GM23338 (cell line): ENCODE measurements at regions not wholly inside any gene's neighbourhood (a gene's known extent, or its start where the extent isn't known, plus 50 kb on each side); places are given as distances from the start of the nearest gene placed in this dataset.

Source experiments
- ATAC-seq: fragments of 200-7000 bp; cut with Tn5 transposase; 3 replicates; pipeline ENCODE4 v1.9.1; 2020
- DNase-seq: peaks from one replicate; pipeline ENCODE4 v3.0.0-alpha.2; 2015; ENCODE audit warnings: low spot score
- H2AFZ ChIP-seq: fragments of 200-600 bp; sonication (generic); 2 replicates; pipeline ENCODE4 v1.8.0; 2016; ENCODE audit warnings: antibody characterized with exemption, mild to moderate bottlenecking, moderate library complexity
- H3F3A ChIP-seq: fragments of 200-600 bp; sonication (generic); replicated peaks from 2 replicates; pipeline ENCODE4 v1.8.0; 2017; ENCODE audit warnings: antibody characterized with exemption, mixed run types, low read depth
- H3K27ac ChIP-seq: fragments of 200-600 bp; sonication (generic); 2 replicates; pipeline ENCODE4 v1.6.1; 2016; ENCODE audit warnings: low read depth
- H3K27me3 ChIP-seq: fragments of 200-600 bp; sonication (generic); 2 replicates; pipeline ENCODE4 v1.8.0; 2016; ENCODE audit warnings: mild to moderate bottlenecking, mixed run types, moderate library complexity; ENCODE audit not compliant: insufficient read depth
- H3K36me3 ChIP-seq: fragments of 200-600 bp; sonication (generic); 2 replicates; pipeline ENCODE4 v1.8.0; 2016; ENCODE audit warnings: mild to moderate bottlenecking; ENCODE audit not compliant: insufficient read depth
- H3K4me1 ChIP-seq: fragments of 200-600 bp; sonication (generic); 2 replicates; pipeline ENCODE4 v1.8.0; 2016; ENCODE audit warnings: mild to moderate bottlenecking, moderate library complexity; ENCODE audit not compliant: insufficient read depth
- H3K4me2 ChIP-seq: fragments of 200-600 bp; sonication (generic); 2 replicates; pipeline ENCODE4 v1.7.1; 2017; ENCODE audit warnings: mixed run types
- H3K4me3 ChIP-seq: fragments of 200-600 bp; sonication (generic); 2 replicates; pipeline ENCODE4 v1.6.1; 2016; ENCODE audit warnings: mixed run types
- H3K79me2 ChIP-seq: fragments of 200-600 bp; sonication (generic); replicated peaks from 2 replicates; pipeline ENCODE4 v1.8.0; 2017; ENCODE audit warnings: mild to moderate bottlenecking; ENCODE audit not compliant: insufficient read depth
- H3K9me2 ChIP-seq: fragments of 200-600 bp; sonication (generic); 2 replicates; pipeline ENCODE4 v1.8.0; 2017; ENCODE audit not compliant: insufficient read depth
- H4K20me1 ChIP-seq: fragments of 200-600 bp; sonication (generic); replicated peaks from 2 replicates; pipeline ENCODE4 v1.8.0; 2017; ENCODE audit warnings: mild to moderate bottlenecking; ENCODE audit not compliant: insufficient read depth
- H3K27ac Mint-ChIP-seq: 2 replicates; pipeline ENCODE4 v1.8.0; 2020; ENCODE audit warnings: inconsistent platforms, mild to moderate bottlenecking, moderate library complexity, mixed read lengths
- H3K27me3 Mint-ChIP-seq: 3 replicates; pipeline ENCODE4 v1.8.0; 2022; ENCODE audit warnings: low read depth, mild to moderate bottlenecking, moderate library complexity, mixed read lengths, inconsistent platforms; ENCODE audit not compliant: insufficient read depth, poor library complexity
- H3K36me3 Mint-ChIP-seq: 3 replicates; pipeline ENCODE4 v1.8.0; 2021; ENCODE audit warnings: low read depth, mild to moderate bottlenecking, inconsistent platforms, moderate library complexity, mixed read lengths
- H3K4me1 Mint-ChIP-seq: 3 replicates; pipeline ENCODE4 v1.8.0; 2020; ENCODE audit warnings: mild to moderate bottlenecking, inconsistent platforms, mixed read lengths
- H3K4me3 Mint-ChIP-seq: 3 replicates; pipeline ENCODE4 v1.8.0; 2021; ENCODE audit warnings: moderate library complexity, mild to moderate bottlenecking, inconsistent platforms, mixed read lengths
- H3K9me3 Mint-ChIP-seq: 3 replicates; pipeline ENCODE4 v1.8.0; 2020; ENCODE audit warnings: moderate library complexity, mild to moderate bottlenecking, inconsistent platforms, mixed read lengths
- CREB1 ChIP-seq: fragments of 250-450 bp; sonication (Bioruptor Pico); IDR thresholded peaks from 2 replicates; pipeline ENCODE4 v1.5.0; 2020; ENCODE audit warnings: low read depth, mild to moderate bottlenecking, moderate library complexity
- CTCF ChIP-seq, 2 experiments: fragments of 200-600 bp in 1 of 2; sonication (generic) in 1 of 2; conservative IDR thresholded peaks; 2 replicates each; pipeline versions ENCODE4 v1.5.1 to v1.6.1; 2016 to 2017; ENCODE audit warnings: antibody characterized with exemption in 2 of 2, low read depth in 2 of 2, mild to moderate bottlenecking in 2 of 2, moderate library complexity in 1 of 2
- ETS1 ChIP-seq: IDR thresholded peaks from 2 replicates; pipeline ENCODE4 v1.6.1; 2016; ENCODE audit warnings: antibody characterized with exemption
- EZH2 ChIP-seq: fragments of 200-600 bp; sonication (generic); IDR thresholded peaks from one replicate; pipeline ENCODE4 v1.8.0; 2017; ENCODE audit warnings: antibody characterized with exemption, mild to moderate bottlenecking, low read depth; ENCODE audit not compliant: unreplicated experiment
- EZH2phosphoT487 ChIP-seq: fragments of 200-600 bp; sonication (generic); IDR thresholded peaks from one replicate; pipeline ENCODE4 v1.8.1; 2018; ENCODE audit warnings: antibody characterized with exemption; ENCODE audit not compliant: unreplicated experiment
- JUNB ChIP-seq: IDR thresholded peaks from one replicate; pipeline ENCODE4 v1.6.1; 2016; ENCODE audit warnings: antibody characterized with exemption; ENCODE audit not compliant: unreplicated experiment
- NANOG ChIP-seq: IDR thresholded peaks from 2 replicates; pipeline ENCODE4 v1.6.1; 2016; ENCODE audit warnings: antibody characterized with exemption, borderline replicate concordance
- POLR2AphosphoS5 ChIP-seq: IDR thresholded peaks from 2 replicates; pipeline ENCODE4 v1.6.1; 2016; ENCODE audit warnings: antibody characterized with exemption, low read depth
- STAT1 ChIP-seq: IDR thresholded peaks from one replicate; pipeline ENCODE4 v1.6.1; 2016; ENCODE audit warnings: antibody characterized with exemption; ENCODE audit not compliant: unreplicated experiment
- ZNF114 ChIP-seq: fragments of 250-450 bp; sonication (Bioruptor Pico); IDR thresholded peaks from 2 replicates; pipeline ENCODE4 v1.5.0; 2020; ENCODE audit warnings: mild to moderate bottlenecking, moderate library complexity
- ZNF331 ChIP-seq: fragments of 250-450 bp; sonication (Bioruptor Pico); IDR thresholded peaks from 2 replicates; pipeline ENCODE4 v1.5.0; 2020; ENCODE audit warnings: low read depth, mild to moderate bottlenecking, moderate library complexity
- ZNF462 ChIP-seq: fragments of 250-450 bp; sonication (Bioruptor Pico); IDR thresholded peaks from 2 replicates; pipeline ENCODE4 v1.5.0; 2020; ENCODE audit warnings: mild to moderate bottlenecking, moderate library complexity

GRCh38 chr3:135528413-135529015 is 437.0 kb upstream of the PPP2R3A start (continued):
- no peak for TF ChIP-seq ETS1
- TF ChIP-seq ZNF114 (CRISPR knock-in tag): no peak
- no peak for TF ChIP-seq POLR2AphosphoS5
- no peak for TF ChIP-seq ZNF331 (CRISPR knock-in tag)
- no peak for TF ChIP-seq EZH2
- no peak for TF ChIP-seq CREB1
- no peak for TF ChIP-seq NANOG
- TF ChIP-seq JUNB: no peak
- no peak for TF ChIP-seq STAT1

GRCh38 chr3:135532021-135532420 is 433.5 kb upstream of the PPP2R3A start:
- Histone ChIP-seq H3K27me3 (no peaks in the 10 kb centered on the region), H3K36me3 (no peaks in the 10 kb centered on the region), H3K27ac (no peak overlapping the region), H3K4me3 (no peak overlapping the region), H3K9me2 (no peaks in the 10 kb centered on the region; the same call in 1 of the 2 replicates), H3K79me2 (no peaks in the 10 kb centered on the region), H3K4me2 (no peak overlapping the region), H4K20me1 (no peaks in the 10 kb centered on the region), H3F3A (no peaks in the 10 kb centered on the region), H2AFZ (no peak overlapping the region), H3K4me1 (no peaks in the 10 kb centered on the region)
- DNase-seq (no peak), ATAC-seq (no peak)
- no peak overlapping the region for H3K4me3 Mint-ChIP-seq
- peaks cover 3% of the 10 kb centered on the region for H3K27me3 Mint-ChIP-seq
- no peaks in the 10 kb centered on the region for H3K9me3 Mint-ChIP-seq
- no peak overlapping the region for H3K27ac Mint-ChIP-seq
- H3K36me3 Mint-ChIP-seq: no peaks in the 10 kb centered on the region
- H3K4me1 Mint-ChIP-seq: no peaks in the 10 kb centered on the region
- no peak for TF ChIP-seq EZH2phosphoT487
- no peak for TF ChIP-seq EZH2
- no peak for TF ChIP-seq JUNB
- no peak for TF ChIP-seq STAT1
- TF ChIP-seq ZNF114 (CRISPR knock-in tag): no peak
- no peak for TF ChIP-seq ZNF331 (CRISPR knock-in tag)
- no peak for TF ChIP-seq ZNF462 (CRISPR knock-in tag)
- no peak for TF ChIP-seq CTCF (conservative IDR thresholded peaks at IDR 0.05; ENCODE audit: low read depth in 2 of 2)
- no peak for TF ChIP-seq ETS1
- no peak for TF ChIP-seq POLR2AphosphoS5
- TF ChIP-seq CREB1: no peak
- TF ChIP-seq NANOG: no peak
